ENCODE measurements at regions not wholly inside any gene's neighbourhood (a gene's known extent, or its start where the extent isn't known, plus 50 kb on each side); places are given as distances from the start of the nearest gene placed in this dataset.
"Not testable (repeated sequence)": the region's sequence is repeated elsewhere in the genome, so short reads cannot be mapped to it uniquely, and the experiment has no call there.

DNA sequence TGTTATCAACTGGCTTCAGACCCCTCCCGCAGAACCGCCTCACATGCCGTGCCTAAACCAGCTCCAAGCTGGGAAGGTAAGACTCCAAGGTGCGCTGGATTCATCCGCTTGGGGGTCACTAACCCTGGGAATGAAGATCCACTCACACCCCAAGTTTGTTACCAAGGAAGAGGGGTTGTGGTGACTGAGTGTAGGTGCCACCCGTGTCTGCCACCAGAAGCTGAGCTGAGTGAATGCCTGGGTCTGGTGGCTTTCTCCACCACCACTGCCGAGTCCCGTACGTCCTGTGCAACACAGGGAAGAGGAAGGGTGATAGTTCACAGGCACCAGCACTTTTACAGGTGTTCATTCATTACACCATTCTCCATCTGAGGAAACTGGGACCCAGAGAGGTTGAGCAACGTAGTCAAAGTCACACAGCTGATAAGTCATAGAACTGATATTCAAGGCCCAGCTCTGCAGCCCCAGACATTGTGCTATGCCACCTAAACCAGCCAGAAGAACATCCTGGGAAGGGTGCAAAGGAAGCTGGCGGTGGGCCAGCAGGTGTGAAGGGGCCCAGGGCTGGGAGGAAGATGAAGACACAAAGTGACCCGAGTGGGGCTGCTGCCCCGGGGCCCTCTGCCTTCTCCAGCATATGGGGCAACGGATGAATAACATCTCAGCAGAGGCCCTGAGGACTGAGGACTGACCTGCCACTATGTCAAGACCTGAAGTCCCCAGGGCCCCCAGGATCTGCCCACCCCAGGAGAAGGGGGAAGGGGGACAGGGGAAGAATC lies 70.9 kb upstream of the PPP1R26 start:
- no peak for DNase-seq

- no peak for DNase-seq
These were observed 70.0 kb upstream of the PPP1R26 start for GRCh38 chr9:135409286-135410200.

- no peak for DNase-seq
These were observed 69.2 kb upstream of the PPP1R26 start for GRCh38 chr9:135410421-135410820.

- DNase-seq, result no peak
These were observed 68.6 kb upstream of the PPP1R26 start for GRCh38 chr9:135410831-135411473.

DNA sequence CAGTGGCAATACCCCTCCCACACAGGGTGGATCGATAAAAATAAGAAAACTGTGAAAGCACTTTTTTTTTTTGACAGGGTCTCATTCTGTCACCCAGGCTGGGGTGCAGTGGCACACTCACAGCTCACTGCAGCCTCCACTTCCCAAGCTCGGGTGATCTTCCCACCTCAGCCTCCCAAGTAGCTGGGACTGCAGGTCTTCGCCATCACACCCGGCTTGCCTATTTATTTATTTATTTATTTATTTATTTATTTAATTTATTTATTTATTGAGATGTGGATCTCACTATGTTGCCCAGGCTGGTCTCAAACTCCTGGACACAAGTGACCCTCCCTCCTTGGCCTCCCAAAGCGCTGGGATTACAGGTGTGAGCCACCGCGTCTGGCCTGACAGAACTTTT lies 68.0 kb upstream of the PPP1R26 start:
- not testable (repeated sequence) for DNase-seq

- DNase-seq, result peak; percentile 85
These were observed 67.1 kb upstream of the PPP1R26 start for GRCh38 chr9:135412315-135413085.

DNA sequence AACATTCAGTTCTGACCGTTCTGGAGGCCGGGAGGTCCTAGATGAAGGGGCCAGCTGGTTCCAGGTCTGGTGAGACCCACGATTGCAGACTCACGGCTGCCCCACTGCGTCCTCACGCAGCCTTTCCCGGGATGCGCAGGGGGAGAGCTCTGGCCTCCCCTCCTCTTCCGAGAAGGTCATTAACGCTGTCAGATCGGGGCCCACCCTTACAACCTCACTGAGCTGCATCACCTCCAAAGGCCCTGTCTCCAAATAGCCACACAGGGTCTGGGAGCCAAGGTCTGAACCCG lies 66.6 kb upstream of the PPP1R26 start:
- no peak for DNase-seq

GRCh38 chr9:135413461-135413860 lies 66.1 kb upstream of the PPP1R26 start:
- DNase-seq, result no peak

DNA sequence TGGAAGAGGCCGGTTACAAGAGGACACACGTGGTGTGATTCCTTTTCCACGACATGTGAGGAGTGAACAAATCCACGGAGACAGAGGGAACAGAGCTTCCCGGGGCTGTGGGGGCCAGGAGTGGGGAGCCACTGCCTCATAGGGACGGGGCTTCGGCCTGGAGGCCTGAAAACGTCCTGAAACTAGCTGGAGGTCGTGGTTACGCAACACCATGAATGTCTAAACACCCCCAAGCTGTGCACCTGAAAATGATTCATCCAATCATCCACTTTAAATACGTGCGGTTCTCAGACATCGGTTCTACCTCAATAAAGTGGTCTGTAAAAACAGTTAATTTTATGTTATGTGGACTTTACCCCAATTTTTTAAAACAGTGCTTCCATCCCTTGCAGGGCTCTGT lies 65.3 kb upstream of the PPP1R26 start:
- DNase-seq, result no peak

- no peak for DNase-seq
These were observed 64.0 kb upstream of the PPP1R26 start for GRCh38 chr9:135415586-135415985.

DNA sequence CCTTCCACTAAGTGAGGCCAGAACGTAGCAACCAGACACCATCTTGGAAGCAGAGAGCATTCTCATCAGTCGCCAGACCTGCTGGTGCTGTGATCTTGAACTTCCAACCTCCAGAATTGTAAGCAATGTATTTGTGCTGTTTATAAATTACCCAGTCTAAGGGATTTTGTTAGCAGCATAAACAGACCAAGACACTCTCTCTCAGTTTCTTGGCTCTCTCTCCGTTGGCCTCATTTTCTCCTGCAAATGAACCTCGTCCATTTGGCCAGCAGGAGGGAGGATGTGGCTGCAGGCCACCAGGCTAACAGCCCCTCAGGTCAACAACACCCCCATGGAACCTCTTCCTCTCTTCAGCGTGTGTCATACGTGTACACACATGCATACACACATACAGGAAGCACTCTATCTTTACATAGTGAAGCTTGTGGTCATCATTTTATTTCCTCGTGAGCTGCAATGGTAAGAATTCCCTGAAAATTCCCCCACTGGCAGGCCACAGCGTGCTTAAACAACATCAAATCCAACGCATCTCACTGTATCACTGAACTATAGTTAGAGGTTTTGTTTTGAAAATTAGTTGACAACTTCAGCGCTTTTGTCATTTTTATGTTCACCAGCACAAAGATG lies 62.8 kb upstream of the PPP1R26 start:
- DNase-seq, result no peak

DNA sequence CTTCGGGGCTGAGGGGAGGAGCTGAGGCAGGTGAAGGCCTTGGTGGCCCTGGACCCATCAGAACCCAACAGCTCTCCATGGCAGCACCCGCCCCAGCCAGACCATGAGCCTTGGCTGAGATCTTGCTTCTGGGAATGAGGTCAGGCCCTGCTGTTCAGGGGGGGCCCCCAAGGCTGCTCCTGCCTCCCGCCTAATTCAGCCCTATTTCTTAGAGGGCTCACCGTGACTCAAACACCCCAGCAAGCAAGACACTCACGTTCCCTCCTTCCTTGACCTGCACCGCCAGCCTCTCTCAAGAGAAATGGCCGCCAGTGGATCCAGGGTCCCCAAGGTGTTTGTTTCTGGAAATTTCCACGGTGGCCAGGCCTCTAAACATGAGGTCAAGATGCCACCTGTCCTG lies 61.4 kb upstream of the PPP1R26 start:
- DNase-seq, result no peak

DNA sequence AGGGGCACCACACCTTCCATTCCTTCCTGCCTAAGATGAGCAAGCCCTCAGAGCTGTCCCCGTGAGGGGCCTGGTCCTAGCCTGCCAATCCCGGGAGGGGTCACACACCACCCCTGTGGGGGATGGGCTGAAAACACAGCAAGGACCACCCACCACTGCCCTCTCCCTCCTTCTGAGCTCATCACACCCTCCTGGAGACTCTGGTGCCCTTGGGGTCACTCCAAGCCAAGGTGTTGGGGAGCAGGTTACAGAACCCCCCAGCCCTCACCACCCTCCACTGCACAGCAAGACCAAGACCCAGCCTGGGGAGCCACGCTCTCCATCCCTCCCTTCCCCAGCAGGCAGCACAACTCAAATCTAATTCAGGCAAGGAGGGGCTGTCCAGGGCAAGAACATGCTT lies 60.5 kb upstream of the PPP1R26 start:
- DNase-seq, result no peak

DNA sequence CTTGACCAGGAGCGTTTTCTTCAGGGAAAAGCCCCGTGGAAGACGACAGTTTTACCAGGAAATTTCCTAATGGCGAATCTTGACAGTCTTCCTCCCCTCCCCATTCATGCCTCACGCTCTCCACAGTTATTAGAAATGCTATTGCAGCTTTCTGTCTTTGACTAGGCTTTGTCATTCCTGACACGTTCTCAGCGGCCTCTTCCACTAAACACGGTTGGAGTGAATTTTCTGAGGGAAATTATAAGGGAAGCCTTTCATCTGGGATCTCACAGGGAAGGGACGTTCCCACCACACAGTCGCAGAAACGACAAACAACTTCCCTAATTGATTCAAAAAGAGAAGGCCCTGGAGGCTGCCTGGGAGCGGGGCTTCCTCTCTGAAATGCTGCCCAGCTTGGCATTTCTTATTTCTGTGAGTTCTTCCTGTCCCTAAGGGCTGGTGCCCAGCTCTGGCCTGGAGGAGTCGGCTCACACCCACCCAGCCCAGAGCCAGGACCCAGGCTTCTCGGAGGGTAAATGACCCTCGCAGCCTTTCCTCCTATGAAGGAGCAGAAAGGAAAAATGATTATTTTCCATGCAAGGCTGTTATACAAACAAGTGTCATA lies 57.1 kb upstream of the PPP1R26 start:
- no peak for DNase-seq

GRCh38 chr9:135423725-135424124 lies 55.9 kb upstream of the PPP1R26 start:
- no peak for DNase-seq

Measured in tongue (tissue), 1 donor.